Activated T-helper 1 cell treated with anti-CD3 and anti-CD28 coated beads, Interleukin-12 subunit alpha, Interleukin-12 subunit beta, Interleukin-2, Interleukin-4 antibody, amounts not matched to agents 30 ng/mL and 10 ng/mL and 1 ng/mL, durations not matched to agents 14 hours and 24 hours and 36 hours (primary cell): ENCODE measurements at regions not wholly inside any gene's neighbourhood (a gene's known extent, or its start where the extent isn't known, plus 50 kb on each side); places are given as distances from the start of the nearest gene placed in this dataset.

ENCODE experiments used
- DNase-seq: peaks from one replicate; pipeline ENCODE4 v3.0.0; 2021; ENCODE audit warnings: low spot score
- H3K27ac Mint-ChIP-seq: one replicate; pipeline ENCODE4 v1.8.0; 2021; ENCODE audit warnings: mild to moderate bottlenecking, mixed read lengths
- H3K27me3 Mint-ChIP-seq: one replicate; pipeline ENCODE4 v1.8.0; 2022; ENCODE audit warnings: mild to moderate bottlenecking, moderate library complexity, mixed read lengths; ENCODE audit not compliant: insufficient read depth
- H3K36me3 Mint-ChIP-seq: one replicate; pipeline ENCODE4 v1.8.0; 2021; ENCODE audit warnings: low read depth, mixed read lengths
- H3K4me1 Mint-ChIP-seq: one replicate; pipeline ENCODE4 v1.8.0; 2021; ENCODE audit warnings: low read depth, mixed read lengths
- H3K4me3 Mint-ChIP-seq: one replicate; pipeline ENCODE4 v1.8.0; 2021; ENCODE audit warnings: mild to moderate bottlenecking, moderate library complexity, mixed read lengths
- H3K9me3 Mint-ChIP-seq: one replicate; pipeline ENCODE4 v1.8.0; 2021; ENCODE audit warnings: mixed read lengths
- intact Hi-C: fragments of 100-400 bp; cut with micrococcal nuclease; formaldehyde crosslinking; loops from one replicate; pipeline ENCODE4 v1.15.1; 2024

- Mint-ChIP-seq H3K4me3 (peak overlapping the region; percentile 41), H3K9me3 (no peaks in the 10 kb centered on the region), H3K4me1 (peaks cover 8% of the 10 kb centered on the region), H3K36me3 (no peaks in the 10 kb centered on the region), H3K27me3 (peaks cover 4% of the 10 kb centered on the region), H3K27ac (no peak overlapping the region)
- intact Hi-C loops = loop anchor here (1.0 to 2.0 kb wide), 3 partner anchors 806 to 1635 kb away; no protein-coding TSS in a partner anchor
- DNase-seq = peak; percentile 53
Observed at GRCh38 chr6:168895102-168895812, 358.4 kb downstream of the THBS2 start.

GRCh38 chr6:168892031-168892430 is 361.6 kb downstream of the THBS2 start:
- DNase-seq = no peak
- intact Hi-C loops = no loop called here
- H3K36me3 Mint-ChIP-seq = no peaks in the 10 kb centered on the region
- H3K4me3 Mint-ChIP-seq = no peak overlapping the region
- H3K4me1 Mint-ChIP-seq = peaks cover 8% of the 10 kb centered on the region
- no peaks in the 10 kb centered on the region for H3K9me3 Mint-ChIP-seq
- no peaks in the 10 kb centered on the region for H3K27me3 Mint-ChIP-seq
- H3K27ac Mint-ChIP-seq = no peak overlapping the region

GRCh38 chr6:168890981-168891365 is 362.7 kb downstream of the THBS2 start:
- Mint-ChIP-seq H3K9me3 (no peaks in the 10 kb centered on the region), H3K27me3 (no peaks in the 10 kb centered on the region), H3K36me3 (no peaks in the 10 kb centered on the region), H3K27ac (no peak overlapping the region), H3K4me1 (peaks cover 8% of the 10 kb centered on the region), H3K4me3 (no peak overlapping the region)
- DNase-seq = no peak
- intact Hi-C loops = no loop called here

- no peak for DNase-seq
- Mint-ChIP-seq H3K27me3 (no peaks in the 10 kb centered on the region), H3K36me3 (no peaks in the 10 kb centered on the region), H3K9me3 (no peaks in the 10 kb centered on the region), H3K4me3 (no peak overlapping the region), H3K27ac (no peak overlapping the region), H3K4me1 (peaks cover 6% of the 10 kb centered on the region)
- intact Hi-C loops = no loop called here
Observed at GRCh38 chr6:168890306-168890980, 363.2 kb downstream of the THBS2 start.

- H3K9me3 Mint-ChIP-seq = no peaks in the 10 kb centered on the region
- no peaks in the 10 kb centered on the region for H3K36me3 Mint-ChIP-seq
- H3K27ac Mint-ChIP-seq = no peak overlapping the region
- H3K4me3 Mint-ChIP-seq = no peak overlapping the region
- DNase-seq = no peak
- intact Hi-C loops = no loop called here
- H3K4me1 Mint-ChIP-seq = peaks cover 7% of the 10 kb centered on the region
- H3K27me3 Mint-ChIP-seq = no peaks in the 10 kb centered on the region
Observed at GRCh38 chr6:168888786-168889345, 364.8 kb downstream of the THBS2 start.

GRCh38 chr6:168888102-168888501 is 365.5 kb downstream of the THBS2 start:
- Mint-ChIP-seq H3K27ac (no peak overlapping the region), H3K36me3 (no peaks in the 10 kb centered on the region), H3K4me1 (peaks cover 10% of the 10 kb centered on the region), H3K27me3 (no peaks in the 10 kb centered on the region), H3K4me3 (no peak overlapping the region), H3K9me3 (no peaks in the 10 kb centered on the region)
- no peak for DNase-seq
- intact Hi-C loops = no loop called here

- no peak overlapping the region for H3K27ac Mint-ChIP-seq
- H3K36me3 Mint-ChIP-seq = no peaks in the 10 kb centered on the region
- H3K4me1 Mint-ChIP-seq = peaks cover 10% of the 10 kb centered on the region
- no peak for DNase-seq
- no peaks in the 10 kb centered on the region for H3K27me3 Mint-ChIP-seq
- intact Hi-C loops = no loop called here
- no peaks in the 10 kb centered on the region for H3K9me3 Mint-ChIP-seq
- no peak overlapping the region for H3K4me3 Mint-ChIP-seq
Observed at GRCh38 chr6:168887621-168888020, 366.0 kb downstream of the THBS2 start.

GRCh38 chr6:168886964-168887363 is 366.7 kb downstream of the THBS2 start:
- intact Hi-C loops = no loop called here

GRCh38 chr6:168885751-168886742 is 367.6 kb downstream of the THBS2 start:
- no peaks in the 10 kb centered on the region for H3K9me3 Mint-ChIP-seq
- H3K4me1 Mint-ChIP-seq = peaks cover 10% of the 10 kb centered on the region
- H3K27ac Mint-ChIP-seq = no peak overlapping the region
- intact Hi-C loops = no loop called here
- peaks cover 2% of the 10 kb centered on the region for H3K27me3 Mint-ChIP-seq
- H3K36me3 Mint-ChIP-seq = no peaks in the 10 kb centered on the region
- no peak for DNase-seq
- no peak overlapping the region for H3K4me3 Mint-ChIP-seq

More at GRCh38 chr6:168886964-168887363, 366.7 kb downstream of the THBS2 start:
- Mint-ChIP-seq H3K9me3 (no peaks in the 10 kb centered on the region), H3K27ac (no peak overlapping the region), H3K27me3 (no peaks in the 10 kb centered on the region), H3K36me3 (no peaks in the 10 kb centered on the region), H3K4me1 (peaks cover 10% of the 10 kb centered on the region), H3K4me3 (no peak overlapping the region)
- no peak for DNase-seq

- peaks cover 2% of the 10 kb centered on the region for H3K27me3 Mint-ChIP-seq
- no peak overlapping the region for H3K4me3 Mint-ChIP-seq
- H3K9me3 Mint-ChIP-seq = no peaks in the 10 kb centered on the region
- no peak for DNase-seq
- H3K36me3 Mint-ChIP-seq = no peaks in the 10 kb centered on the region
- peaks cover 10% of the 10 kb centered on the region for H3K4me1 Mint-ChIP-seq
- intact Hi-C loops = no loop called here
- no peak overlapping the region for H3K27ac Mint-ChIP-seq
Observed at GRCh38 chr6:168885196-168885595, 368.4 kb downstream of the THBS2 start.

- Mint-ChIP-seq H3K4me1 (peaks cover 10% of the 10 kb centered on the region), H3K36me3 (no peaks in the 10 kb centered on the region), H3K27ac (no peak overlapping the region), H3K9me3 (no peaks in the 10 kb centered on the region), H3K27me3 (peaks cover 2% of the 10 kb centered on the region), H3K4me3 (peak overlapping the region; percentile 79)
- intact Hi-C loops = no loop called here
- DNase-seq = peak; percentile 69
Observed at GRCh38 chr6:168884646-168885086, 369.0 kb downstream of the THBS2 start.

GRCh38 chr6:168884050-168884645 is 369.5 kb downstream of the THBS2 start:
- Mint-ChIP-seq H3K36me3 (no peaks in the 10 kb centered on the region), H3K27ac (peak overlapping the region; percentile 19), H3K4me1 (peaks cover 10% of the 10 kb centered on the region), H3K4me3 (peak overlapping the region; percentile 79), H3K9me3 (no peaks in the 10 kb centered on the region), H3K27me3 (peaks cover 2% of the 10 kb centered on the region)
- DNase-seq = no peak
- intact Hi-C loops = no loop called here
